GM21619 (cell line): ENCODE measurements at regions not wholly inside any gene's neighbourhood (a gene's known extent, or its start where the extent isn't known, plus 50 kb on each side); places are given as distances from the start of the nearest gene placed in this dataset.

ENCODE experiments used
- ATAC-seq: cut with Tn5 transposase; IDR thresholded peaks from one replicate; pipeline ENCODE4 v1.9.1; 2021; ENCODE audit not compliant: unreplicated experiment

DNA sequence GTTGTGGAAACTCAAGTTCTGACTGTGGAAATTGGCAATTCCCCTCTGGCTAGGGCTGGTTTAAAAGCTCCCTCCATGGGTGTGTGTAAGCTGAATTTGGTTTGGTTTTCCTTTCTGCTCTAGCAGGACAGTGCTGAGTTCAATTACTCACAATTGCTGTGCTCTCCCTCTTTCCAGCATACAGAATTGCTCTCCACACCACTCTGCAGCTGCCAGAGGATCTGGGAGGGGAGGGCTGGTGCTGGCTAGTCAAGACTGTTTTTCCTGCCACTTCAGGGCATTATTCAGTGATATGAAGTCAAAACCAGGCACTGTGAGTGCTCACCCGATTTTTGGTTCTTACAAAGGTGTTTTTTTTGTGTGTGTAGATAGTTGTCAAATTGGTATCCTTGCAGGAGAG is 336.9 kb upstream of the SLC24A2 start:
- no peak for ATAC-seq

DNA sequence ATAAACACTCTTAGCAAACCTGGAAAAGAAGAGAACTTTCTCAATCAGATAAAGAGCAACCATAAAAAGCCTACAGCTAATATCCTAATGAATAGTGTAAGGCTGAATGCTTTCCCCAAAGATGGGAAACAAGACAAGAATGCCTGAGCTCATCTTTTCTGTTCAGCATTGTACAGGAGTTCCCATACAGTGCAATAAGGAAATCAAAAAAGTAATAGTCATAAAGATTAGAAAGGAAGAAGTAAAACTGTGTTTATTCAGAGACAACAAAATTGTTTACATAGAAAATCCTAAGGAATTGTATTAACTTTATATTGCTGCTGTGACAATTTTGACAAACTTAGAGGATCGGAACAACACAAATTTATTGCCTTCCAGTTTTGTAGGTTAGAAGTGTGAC is 330.7 kb upstream of the SLC24A2 start:
- no peak for ATAC-seq

DNA sequence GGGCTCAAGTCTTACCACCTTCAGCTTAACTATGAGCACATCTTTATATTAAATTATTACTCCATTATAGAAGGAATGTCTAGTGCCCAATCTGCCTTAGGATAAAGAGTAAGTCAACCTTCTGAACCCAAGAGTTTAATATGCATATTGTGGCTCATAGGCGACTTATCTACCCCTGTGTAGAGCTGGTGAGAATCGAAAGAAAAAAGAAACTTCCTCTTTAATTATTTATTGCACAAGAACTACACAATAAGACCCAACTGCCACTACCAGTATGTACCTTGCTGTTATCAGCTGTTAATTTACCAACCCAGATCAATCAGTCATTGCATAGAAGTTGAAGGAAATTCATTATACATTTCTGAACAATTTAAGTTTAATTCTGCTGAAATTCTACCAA is 329.1 kb upstream of the SLC24A2 start:
- ATAC-seq: no peak

DNA sequence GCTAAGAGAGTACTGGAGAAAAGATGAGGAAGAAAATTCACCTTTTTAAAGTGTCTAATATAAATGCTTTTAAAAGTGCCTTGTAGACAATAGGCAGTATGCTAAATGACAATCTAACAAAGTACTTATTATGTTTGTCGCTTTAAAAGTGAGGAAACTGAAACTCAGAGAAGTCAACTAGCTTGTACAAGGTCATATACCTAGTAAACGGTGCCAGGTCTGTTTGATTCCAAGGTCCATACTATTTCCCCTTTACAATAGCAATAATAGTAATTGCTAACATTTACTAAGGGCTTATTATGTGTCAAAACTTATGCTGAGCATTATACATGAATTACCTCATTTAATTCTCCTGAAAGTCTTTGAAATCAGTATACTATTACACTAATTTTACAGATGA is 328.6 kb upstream of the SLC24A2 start:
- ATAC-seq: no peak

DNA sequence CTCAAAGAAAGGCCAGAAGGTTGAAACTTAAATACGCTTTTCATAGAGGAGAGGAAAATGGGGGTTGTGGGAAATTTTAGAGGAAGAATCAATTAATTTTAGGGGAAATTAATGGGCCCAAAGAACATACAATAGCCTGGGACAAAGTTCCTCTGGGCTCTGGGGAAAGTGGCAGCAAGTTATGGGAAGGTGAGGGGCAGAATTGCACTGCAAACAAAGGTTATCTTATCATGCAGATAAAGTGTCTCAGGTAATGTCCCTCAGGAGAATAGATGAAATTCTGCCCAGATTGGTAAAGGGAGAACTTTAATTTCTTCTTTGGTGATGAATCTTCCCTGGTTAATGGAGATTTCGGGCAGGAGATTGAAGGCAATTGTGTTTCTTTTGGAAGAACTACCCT is 326.1 kb upstream of the SLC24A2 start:
- no peak for ATAC-seq

DNA sequence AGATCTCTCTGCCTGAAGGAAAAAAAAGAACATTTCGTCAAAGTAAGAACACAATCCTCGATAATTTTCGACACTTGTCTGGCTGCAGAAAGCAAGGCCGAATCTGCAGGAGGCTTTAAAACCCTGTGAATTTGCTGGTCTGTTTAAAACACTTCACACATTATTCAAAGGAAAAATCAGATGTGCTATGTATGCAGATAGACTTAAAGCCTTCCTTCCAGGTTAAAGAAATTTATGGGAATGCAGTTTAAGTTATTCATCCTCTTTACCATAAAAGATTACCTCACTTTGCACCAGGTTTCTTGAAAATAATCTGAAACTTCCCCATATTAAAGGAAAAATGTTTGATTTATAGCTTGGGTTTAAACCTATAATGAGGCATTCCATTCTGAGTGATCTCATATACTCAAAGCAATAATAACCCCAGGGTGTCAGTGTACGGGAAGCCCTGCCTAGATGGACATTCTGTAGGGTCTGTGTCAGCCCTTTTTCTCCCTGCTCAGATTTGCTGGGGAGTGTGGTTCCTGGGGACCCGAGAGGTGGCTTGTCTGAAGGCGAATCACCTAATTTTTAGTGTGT is 323.5 kb upstream of the SLC24A2 start:
- ATAC-seq: no peak

DNA sequence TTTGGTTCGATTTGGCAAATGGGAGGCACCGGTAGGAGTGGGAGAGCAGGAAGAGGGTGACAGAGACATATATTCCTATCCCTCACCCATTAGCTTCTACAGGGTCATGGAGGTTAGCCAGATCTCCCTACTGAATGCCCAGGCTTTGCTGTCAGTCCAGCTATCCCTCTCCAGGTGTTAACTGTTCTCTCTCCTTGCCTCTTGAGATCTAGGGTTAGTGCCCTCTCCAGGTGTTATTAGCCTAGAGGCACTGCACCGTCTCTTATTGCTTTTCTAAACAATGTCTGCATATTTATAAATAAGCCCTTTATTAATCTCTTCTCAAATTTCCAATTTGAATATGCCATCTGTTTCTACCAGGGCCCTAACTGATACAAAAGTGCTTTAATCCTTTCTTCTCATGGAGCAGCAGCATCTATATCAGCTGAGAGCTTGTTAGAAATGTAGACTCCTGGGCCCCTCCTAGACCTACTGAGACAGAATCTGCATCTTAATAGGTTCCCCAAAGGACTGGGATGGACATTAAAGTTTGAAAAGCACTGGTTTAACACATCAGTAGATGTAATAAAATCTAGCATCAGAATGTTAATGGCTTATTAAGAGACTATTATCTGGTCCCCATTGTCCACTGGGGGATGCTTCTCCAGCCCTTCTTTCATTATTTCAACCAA is 322.5 kb upstream of the SLC24A2 start:
- ATAC-seq: no peak

DNA sequence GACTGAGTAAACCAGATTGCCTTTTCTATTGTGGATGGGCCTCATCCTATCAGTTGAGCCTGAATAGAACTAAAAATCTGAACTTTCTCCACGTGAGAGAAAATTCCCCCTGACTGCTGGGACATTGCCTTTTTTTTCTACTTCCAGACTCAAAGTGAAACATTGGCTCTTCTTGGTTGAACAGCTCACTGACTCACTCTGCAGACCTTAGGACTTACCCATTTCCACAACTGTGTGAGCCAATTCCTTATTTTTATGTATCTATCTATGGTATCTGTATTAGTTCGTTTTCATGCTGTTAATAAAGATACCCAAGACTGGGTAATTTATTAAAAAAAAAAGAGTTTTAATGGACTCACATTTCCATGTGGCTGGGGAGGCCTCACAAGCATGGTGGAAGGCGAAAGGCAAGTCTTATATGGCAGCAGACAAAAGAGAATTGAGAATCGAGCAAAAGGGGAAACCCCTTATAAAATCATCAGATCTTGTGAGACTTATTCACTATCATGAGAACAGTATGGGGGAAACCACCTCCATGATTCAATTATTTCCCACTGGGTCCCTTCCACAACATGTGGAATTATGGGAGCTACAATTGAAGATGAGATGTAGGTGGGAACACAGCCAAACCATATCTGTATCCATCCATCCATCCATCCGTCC is 306.7 kb upstream of the SLC24A2 start:
- no peak for ATAC-seq

DNA sequence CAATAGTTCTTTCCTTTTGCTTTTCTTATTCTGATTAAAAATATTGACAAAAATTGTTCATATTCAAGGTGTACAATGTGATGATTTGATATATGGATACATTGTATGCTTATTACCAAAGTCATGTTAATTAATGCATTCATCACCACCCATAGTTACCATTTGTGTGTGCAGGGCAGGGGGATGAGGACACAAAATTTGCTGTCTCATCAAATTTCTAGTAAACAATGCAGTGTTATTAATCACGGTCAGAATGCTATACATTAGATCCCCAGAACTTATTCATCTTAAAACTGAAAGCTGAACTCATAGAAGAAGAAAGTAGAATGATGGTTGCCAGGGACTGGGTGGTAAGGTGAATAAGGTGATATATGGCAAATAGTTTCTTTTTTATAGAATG is 303.7 kb upstream of the SLC24A2 start:
- ATAC-seq: no peak

DNA sequence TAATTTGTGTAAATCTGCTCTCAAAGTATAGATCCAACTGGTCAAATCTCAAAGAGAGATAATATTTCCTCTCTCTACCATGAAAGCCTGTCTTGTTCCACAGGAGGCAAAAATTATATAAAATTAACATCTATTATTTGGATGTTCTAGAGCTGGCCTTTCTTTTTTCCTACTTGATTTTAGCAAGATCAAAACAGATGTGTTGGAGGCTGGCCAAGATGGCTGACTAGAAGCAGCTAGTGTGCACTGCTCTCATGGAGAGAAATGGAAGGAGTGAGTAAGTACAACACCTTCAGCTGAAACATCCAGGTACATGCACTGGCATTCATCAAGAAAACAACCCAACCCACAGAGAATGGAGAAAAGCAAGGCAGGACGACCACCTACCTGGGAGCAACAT is 298.6 kb upstream of the SLC24A2 start:
- ATAC-seq: no peak

DNA sequence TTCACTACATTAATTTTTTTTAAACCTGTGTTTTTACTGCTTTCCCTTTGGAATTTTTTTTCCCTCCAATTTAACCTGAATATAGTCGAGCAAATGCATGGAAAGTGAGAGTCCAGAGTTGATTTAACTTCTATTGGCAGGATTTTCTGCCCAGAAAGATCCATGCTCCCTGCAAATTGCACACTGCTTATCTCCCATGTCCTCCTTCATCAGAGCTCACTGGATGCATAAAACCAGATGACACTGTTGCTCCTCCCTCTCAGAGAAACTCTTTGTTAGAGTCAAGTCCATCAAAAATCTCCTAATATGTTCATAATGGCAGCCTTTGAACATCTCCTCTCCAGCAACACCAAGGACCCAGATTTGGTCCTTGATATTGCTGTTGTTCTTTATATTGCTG is 297.0 kb upstream of the SLC24A2 start:
- no peak for ATAC-seq

DNA sequence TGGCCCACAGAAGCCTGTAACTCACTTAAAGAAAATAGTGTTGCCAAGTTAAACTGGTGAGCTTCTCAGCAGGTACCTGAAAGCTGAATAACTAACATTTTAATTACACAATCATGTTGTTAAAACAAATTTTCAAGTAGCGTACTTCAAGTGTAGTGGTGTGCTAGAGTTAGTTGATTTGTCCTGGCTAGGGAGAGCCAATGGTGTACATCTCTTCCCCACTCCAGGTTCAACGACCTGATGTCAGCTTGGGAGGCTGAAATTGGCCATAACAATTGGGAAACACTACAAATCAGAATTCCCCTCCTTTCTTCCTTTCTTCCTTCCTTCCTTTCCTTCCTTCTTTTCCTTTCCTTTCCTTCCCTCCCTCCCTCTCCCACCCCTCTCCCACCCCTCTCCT is 295.3 kb upstream of the SLC24A2 start:
- ATAC-seq: no peak

DNA sequence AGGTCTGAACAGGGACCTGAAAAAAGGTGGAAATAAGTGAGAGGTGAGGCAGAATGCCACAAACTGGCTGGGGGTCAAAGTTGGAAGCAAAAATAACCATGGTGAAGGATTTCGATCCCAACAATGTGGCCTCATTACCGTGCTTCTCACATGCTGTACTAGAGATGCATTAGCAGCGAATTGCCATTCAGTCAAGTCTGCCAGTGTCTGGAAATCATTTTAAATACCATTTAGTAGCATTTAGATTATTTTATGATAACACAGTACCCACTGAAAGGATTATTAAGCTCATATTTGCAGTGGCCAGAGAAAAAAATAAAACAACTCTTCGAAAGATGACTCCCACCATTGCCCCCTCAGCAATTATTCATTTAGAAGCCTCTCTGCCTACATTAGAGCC is 294.6 kb upstream of the SLC24A2 start:
- no peak for ATAC-seq

DNA sequence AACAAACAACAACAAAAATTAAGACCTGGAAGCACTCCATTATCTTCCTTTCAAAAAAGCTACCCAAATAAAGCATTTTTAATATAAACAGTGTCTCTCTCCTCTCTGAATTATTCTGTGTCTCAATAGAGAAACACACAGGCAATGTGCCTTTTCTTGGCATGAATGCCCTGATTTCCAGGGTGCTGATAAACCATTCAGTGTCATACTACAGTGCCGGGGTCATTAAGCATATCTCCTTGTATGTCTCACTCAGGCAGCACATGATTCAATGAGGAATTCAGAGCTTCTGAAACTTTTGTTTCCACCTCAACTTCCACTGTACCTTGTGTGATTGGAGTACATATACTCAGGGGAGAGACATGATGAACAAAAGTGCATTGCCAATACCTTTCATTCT is 294.0 kb upstream of the SLC24A2 start:
- ATAC-seq: no peak

DNA sequence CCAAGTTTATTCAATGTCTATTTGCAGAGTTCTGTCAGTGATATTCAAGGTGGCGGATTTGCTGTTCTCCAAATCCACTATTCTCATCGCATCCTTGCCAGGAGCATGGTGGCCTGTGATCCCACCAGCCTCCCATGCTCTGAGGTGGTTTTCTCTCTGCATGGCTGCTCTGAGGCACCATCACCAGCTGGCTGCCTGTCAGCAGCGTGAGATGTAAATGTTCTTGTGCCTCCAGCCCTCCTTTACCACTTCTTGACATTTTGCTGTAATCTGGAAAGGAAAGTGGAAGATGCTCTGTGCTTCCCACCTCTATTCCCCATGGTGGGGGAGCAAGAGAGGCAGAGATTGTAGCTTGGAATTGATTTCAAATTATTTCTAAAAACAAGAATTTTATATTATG is 293.6 kb upstream of the SLC24A2 start:
- ATAC-seq: no peak

DNA sequence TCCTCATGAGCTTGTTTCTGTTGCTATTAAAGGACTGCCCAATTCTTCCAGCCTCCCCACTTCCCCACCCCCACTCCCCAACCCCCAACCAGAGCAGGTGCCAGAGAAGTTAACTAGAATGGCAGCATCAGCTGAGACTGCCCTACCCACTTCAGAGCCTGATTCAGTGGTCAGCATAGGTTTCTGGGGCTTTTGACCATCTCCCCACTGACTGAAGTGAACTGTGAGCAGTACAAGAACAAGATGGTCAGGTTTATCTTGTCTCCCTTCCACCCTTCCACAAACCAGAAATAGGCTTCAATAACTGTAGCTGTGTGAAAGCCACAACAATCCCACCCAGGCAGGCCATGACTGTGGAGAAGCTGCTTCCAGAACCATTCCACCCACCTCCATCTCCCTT is 289.4 kb upstream of the SLC24A2 start:
- ATAC-seq: no peak

DNA sequence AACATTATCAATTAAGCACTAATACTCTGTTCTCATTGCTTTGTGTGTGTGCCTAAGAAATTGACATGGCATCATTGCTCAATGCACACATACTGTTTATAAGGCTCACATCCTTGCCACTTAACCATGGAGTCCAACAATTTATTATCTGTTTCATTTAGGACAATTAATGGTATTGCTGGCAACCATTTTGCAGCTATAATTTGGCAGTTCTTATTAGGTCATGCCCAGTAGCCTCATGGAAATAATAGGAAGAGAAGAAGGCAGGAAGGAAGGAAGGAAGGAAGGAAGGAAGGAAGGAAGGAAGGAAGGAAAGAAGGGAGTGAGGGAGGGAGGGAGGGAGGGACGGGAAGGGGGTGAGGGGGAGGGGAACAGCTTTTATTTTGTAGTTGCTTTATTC is 285.5 kb upstream of the SLC24A2 start:
- ATAC-seq: no peak

DNA sequence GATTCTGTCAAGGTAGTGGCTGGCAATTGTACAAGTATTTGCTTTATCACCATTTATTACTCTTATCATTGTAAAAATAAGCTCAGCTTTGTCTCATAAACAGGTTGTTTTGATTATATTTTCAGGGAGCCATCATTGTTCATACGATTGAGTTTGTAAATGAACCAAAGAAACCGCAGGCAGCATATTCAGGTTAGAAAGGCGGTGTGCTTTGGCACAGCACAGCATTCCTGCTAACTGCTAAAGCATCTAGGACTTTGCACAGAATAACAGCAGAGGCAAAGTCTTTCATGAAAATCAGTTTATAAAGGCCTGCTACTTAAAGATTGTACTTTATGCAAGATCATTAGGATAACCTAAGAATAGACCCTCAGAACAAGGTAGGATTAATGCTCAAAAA is 281.5 kb upstream of the SLC24A2 start:
- ATAC-seq: no peak

DNA sequence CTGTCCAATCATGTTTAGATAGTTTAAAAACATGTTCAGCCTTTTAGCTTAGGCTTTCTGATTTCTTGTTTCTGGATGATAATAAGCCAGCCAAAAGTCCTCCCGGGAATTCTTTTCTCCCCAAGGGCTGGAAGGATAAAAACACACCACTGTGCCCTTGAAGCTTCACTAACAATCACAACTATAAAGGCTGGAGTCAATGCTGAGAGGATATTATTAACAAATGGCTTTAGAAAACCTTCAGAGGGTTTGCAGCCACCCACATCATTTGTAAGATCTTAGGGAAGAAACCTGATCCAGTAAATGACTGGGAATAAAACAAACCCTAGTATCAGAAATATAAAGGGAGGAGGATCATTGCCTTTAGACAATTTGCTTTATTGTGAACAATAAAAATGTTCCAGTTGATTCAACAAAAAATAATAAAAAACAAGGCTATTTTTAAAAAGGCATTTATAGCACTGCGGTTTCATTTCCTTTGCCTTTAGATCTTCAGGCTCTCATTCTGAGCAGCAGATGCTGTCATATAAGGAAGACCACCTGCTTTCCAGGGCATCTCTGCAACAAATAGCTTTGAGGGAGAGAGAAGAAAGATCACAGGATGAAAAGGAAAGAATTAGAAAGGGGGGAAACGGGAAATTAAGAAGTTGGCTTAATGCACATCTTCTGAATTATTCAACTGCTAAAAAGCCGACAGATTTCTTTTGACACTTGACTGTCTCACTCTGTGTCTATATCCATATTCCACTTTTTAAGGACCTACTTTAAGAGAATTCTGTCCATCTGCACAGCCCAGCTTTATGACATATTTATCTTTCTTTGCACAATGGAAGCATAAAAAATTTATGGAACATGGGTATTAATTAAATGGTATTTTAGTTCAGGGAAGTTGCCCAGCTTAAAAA is 277.2 kb upstream of the SLC24A2 start:
- no peak for ATAC-seq

DNA sequence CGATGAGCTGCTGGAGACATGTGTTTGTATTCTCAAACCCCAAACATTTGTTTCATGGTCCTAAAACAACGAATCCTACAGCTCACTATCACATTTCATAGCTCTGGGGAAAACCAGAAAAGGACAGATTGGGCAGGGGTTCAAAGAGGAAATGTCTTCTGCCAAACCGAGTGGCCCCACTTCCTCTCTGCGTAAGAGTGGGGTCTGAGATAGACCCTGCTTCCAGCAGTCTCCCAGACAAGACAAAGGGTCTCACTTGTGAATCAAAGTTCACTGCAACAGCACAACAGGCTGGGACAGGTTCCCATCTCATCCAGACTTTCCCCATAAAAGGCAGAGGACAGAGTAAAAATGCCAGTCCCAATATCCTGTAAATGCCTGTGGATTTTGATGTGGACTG is 276.2 kb upstream of the SLC24A2 start:
- no peak for ATAC-seq

DNA sequence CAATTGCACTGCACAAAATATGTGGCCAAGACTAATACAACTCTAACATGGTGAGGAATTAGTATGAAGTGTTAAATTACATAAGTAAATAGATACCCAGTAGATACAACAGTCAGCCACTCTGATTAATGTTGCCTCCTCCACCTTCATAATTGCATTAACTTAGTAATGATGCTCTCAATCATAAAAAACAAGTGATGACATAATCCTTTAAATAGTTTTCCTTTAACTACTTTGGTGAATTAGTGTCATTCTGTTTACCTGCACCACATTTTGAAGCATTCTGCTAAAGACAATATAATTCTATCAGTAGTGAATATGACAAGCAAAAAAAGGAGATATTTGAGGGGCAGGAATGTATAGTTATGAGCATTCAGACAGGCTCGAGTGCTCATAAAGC is 265.9 kb upstream of the SLC24A2 start:
- no peak for ATAC-seq

DNA sequence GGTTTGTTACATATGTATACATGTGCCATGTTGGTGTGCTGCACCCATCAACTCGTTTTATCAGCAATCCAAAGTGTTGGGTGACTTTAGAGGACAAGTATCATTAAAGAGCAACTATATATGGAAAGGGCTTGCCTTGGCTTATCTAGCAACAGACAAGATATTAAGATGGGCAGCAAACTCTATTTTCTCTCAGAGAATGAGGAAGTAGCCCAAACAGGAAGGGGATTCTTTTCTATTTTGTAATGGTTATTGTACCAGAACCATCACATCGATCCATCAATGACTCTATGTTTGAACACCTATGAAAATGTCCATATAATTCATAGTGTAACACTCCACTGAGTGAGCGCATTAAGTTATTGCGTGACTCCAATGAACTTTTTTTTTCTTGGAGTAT is 260.1 kb upstream of the SLC24A2 start:
- no peak for ATAC-seq
